ENCODE measurements at regions not wholly inside any gene's neighbourhood (a gene's known extent, or its start where the extent isn't known, plus 50 kb on each side); places are given as distances from the start of the nearest gene placed in this dataset.

- ChIA-PET POLR2A (no interaction called here), CTCF (no interaction called here)
- no peaks in the 10 kb centered on the region for H3K27me3 Mint-ChIP-seq
- no peaks in the 10 kb centered on the region for H3K36me3 Mint-ChIP-seq (ENCODE audit: low read depth)
- no peak overlapping the region for H3K27ac ChIP-seq (ENCODE audit: low read depth in 1 of 2, low read length in 2 of 2)
- H3K4me1 ChIP-seq (ENCODE audit: insufficient read depth, low read length), result no peaks in the 10 kb centered on the region
- H3K4me1 Mint-ChIP-seq (ENCODE audit: low read depth), result no peaks in the 10 kb centered on the region
- H3K4me3 Mint-ChIP-seq, result no peak overlapping the region
- H3K9me3 Mint-ChIP-seq, result no peaks in the 10 kb centered on the region
- TF ChIP-seq, protein P1, sequence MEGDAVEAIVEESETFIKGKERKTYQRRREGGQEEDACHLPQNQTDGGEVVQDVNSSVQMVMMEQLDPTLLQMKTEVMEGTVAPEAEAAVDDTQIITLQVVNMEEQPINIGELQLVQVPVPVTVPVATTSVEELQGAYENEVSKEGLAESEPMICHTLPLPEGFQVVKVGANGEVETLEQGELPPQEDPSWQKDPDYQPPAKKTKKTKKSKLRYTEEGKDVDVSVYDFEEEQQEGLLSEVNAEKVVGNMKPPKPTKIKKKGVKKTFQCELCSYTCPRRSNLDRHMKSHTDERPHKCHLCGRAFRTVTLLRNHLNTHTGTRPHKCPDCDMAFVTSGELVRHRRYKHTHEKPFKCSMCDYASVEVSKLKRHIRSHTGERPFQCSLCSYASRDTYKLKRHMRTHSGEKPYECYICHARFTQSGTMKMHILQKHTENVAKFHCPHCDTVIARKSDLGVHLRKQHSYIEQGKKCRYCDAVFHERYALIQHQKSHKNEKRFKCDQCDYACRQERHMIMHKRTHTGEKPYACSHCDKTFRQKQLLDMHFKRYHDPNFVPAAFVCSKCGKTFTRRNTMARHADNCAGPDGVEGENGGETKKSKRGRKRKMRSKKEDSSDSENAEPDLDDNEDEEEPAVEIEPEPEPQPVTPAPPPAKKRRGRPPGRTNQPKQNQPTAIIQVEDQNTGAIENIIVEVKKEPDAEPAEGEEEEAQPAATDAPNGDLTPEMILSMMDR (IDR thresholded peaks at IDR 0.05), result no peak
- no peaks in the 10 kb centered on the region for H3K9me3 ChIP-seq (ENCODE audit: control insufficient read depth in 1 of 2, insufficient read depth in 1 of 2, low read length in 2 of 2)
- intact Hi-C loops (cut with DNase I, micrococcal nuclease), result no loop called here
- H3K27me3 ChIP-seq (ENCODE audit: control insufficient read depth in 1 of 2, insufficient read depth in 2 of 2, low read length in 2 of 2), result no peaks in the 10 kb centered on the region
- H3K4me3 ChIP-seq (ENCODE audit: low read length), result no peak overlapping the region
- no peaks in the 10 kb centered on the region for H3K36me3 ChIP-seq (ENCODE audit: insufficient read depth, low read length)
- DNase-seq, result no peak
- ATAC-seq (ENCODE audit: poor library complexity), result no peak
- H3K27ac Mint-ChIP-seq, result no peak overlapping the region
These were observed 154.9 kb upstream of the BEND6 start for GRCh38 chr6:56799989-56800388.

DNA sequence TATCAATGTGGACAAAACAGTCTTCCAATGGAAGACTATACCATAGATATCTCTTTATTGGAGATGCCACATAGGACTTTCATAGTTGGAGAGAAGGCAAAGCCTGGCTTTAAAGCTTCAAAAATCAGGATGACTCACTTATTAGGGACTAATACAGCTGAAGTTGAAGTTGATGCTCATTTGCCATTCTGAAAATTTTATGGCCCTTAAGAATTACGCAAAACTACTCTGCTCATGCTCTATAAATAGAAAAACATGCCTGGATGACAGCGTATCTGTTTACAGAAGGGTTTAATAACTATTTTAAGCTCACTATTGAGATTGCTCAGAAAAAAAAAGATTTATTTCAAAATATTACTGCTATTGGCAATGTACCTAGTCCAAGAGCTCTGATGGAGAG is 155.5 kb upstream of the DST start:
- no peaks in the 10 kb centered on the region for H3K27me3 ChIP-seq (ENCODE audit: control insufficient read depth in 1 of 2, insufficient read depth in 2 of 2, low read length in 2 of 2)
- H3K9me3 Mint-ChIP-seq, result no peaks in the 10 kb centered on the region
- H3K27ac ChIP-seq (ENCODE audit: low read depth in 1 of 2, low read length in 2 of 2), result no peak overlapping the region
- TF ChIP-seq, protein P1 (IDR thresholded peaks at IDR 0.05), result no peak
- H3K9me3 ChIP-seq (ENCODE audit: control insufficient read depth in 1 of 2, insufficient read depth in 1 of 2, low read length in 2 of 2), result no peaks in the 10 kb centered on the region
- no peak for DNase-seq
- no peak for ATAC-seq (ENCODE audit: poor library complexity)
- no peaks in the 10 kb centered on the region for H3K36me3 Mint-ChIP-seq (ENCODE audit: low read depth)
- no peaks in the 10 kb centered on the region for H3K4me1 ChIP-seq (ENCODE audit: insufficient read depth, low read length)
- H3K4me3 ChIP-seq (ENCODE audit: low read length), result no peak overlapping the region
- POLR2A ChIA-PET, result no interaction called here
- H3K27ac Mint-ChIP-seq, result no peak overlapping the region
- CTCF ChIA-PET, result interaction anchor here (1.7 kb wide), 1 partner anchor 11 kb away, joined by 3 read pairs; no protein-coding TSS in a partner anchor
- H3K4me1 Mint-ChIP-seq (ENCODE audit: low read depth), result no peaks in the 10 kb centered on the region
- H3K27me3 Mint-ChIP-seq, result no peaks in the 10 kb centered on the region
- no peak overlapping the region for H3K4me3 Mint-ChIP-seq
- intact Hi-C loops (cut with DNase I, micrococcal nuclease), result no loop called here
- H3K36me3 ChIP-seq (ENCODE audit: insufficient read depth, low read length), result no peaks in the 10 kb centered on the region

GRCh38 chr6:56796196-56796532 is 153.5 kb upstream of the DST start:
- H3K4me3 ChIP-seq (ENCODE audit: low read length), result no peak overlapping the region
- no peaks in the 10 kb centered on the region for H3K4me1 ChIP-seq (ENCODE audit: insufficient read depth, low read length)
- Mint-ChIP-seq H3K9me3 (no peaks in the 10 kb centered on the region), H3K4me3 (no peak overlapping the region), H3K27ac (no peak overlapping the region), H3K4me1 (ENCODE audit: low read depth) (no peaks in the 10 kb centered on the region), H3K27me3 (no peaks in the 10 kb centered on the region), H3K36me3 (ENCODE audit: low read depth) (no peaks in the 10 kb centered on the region)
- CTCF ChIA-PET, result no interaction called here
- TF ChIP-seq, protein P1 (IDR thresholded peaks at IDR 0.05), result no peak
- no peak overlapping the region for H3K27ac ChIP-seq (ENCODE audit: low read depth in 1 of 2, low read length in 2 of 2)
- no peaks in the 10 kb centered on the region for H3K36me3 ChIP-seq (ENCODE audit: insufficient read depth, low read length)
- H3K27me3 ChIP-seq (ENCODE audit: control insufficient read depth in 1 of 2, insufficient read depth in 2 of 2, low read length in 2 of 2), result no peaks in the 10 kb centered on the region
- DNase-seq (no peak), ATAC-seq (ENCODE audit: poor library complexity) (no peak)
- H3K9me3 ChIP-seq (ENCODE audit: control insufficient read depth in 1 of 2, insufficient read depth in 1 of 2, low read length in 2 of 2), result no peaks in the 10 kb centered on the region
- POLR2A ChIA-PET, result no interaction called here
- intact Hi-C loops (cut with DNase I, micrococcal nuclease), result no loop called here
